ENCODE measurements at regions not wholly inside any gene's neighbourhood (a gene's known extent, or its start where the extent isn't known, plus 50 kb on each side); places are given as distances from the start of the nearest gene placed in this dataset.

DNA sequence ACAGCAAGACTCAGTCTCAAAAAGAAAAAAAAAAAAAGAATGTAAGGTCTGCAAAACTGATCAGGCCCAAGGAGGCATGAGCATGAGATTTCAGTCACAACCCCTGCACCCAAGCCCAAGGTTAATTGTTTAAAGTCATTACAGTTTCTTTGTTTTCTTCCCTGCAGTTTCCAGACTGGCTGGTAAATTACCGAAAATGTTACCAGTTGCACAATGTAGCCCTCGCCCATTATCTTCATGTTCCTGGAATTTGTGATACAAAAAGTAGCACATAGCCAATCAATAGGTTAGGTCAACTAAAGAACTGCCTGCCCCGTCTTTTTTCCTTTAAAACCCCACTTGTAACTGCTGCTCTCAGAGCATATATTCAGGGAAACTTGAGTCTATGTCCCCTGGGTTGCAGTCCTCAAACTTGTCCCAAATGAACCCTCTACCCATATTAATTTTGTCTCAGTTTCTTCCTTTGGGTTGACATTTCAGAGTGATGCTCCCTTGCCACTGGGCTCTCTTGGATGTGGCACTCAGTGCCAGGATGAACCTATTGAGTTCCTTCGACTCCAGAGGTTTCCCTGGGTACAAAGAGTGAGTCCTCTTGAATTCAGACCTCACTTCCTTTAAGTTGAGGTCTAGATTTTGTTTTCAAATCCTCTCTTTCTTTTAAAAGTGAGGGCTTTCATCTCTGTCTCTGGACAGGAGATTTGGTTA, 216.2 kb upstream of the HS6ST1 start:
- FAIRE-seq (no peak), DNase-seq (ENCODE audit: low read depth, low spot score) (no peak)
- dilution Hi-C loops (cut with MboI; ENCODE audit: extremely low pct_ligation_motif_present, low sequenced_read_pairs): no loop called here
- H3K9ac ChIP-seq (replicated peaks; ENCODE audit: extremely low read depth, insufficient read depth, low read length): no peak overlapping the region
- TF ChIP-seq FOS (IDR thresholded peaks at IDR 0.05; ENCODE audit: borderline replicate concordance, insufficient read depth, low read length) (no peak), GATA2 (IDR thresholded peaks at IDR 0.05; ENCODE audit: insufficient read depth, insufficient read length, low read depth, low read length) (no peak)
- TF ChIP-seq, protein P1, sequence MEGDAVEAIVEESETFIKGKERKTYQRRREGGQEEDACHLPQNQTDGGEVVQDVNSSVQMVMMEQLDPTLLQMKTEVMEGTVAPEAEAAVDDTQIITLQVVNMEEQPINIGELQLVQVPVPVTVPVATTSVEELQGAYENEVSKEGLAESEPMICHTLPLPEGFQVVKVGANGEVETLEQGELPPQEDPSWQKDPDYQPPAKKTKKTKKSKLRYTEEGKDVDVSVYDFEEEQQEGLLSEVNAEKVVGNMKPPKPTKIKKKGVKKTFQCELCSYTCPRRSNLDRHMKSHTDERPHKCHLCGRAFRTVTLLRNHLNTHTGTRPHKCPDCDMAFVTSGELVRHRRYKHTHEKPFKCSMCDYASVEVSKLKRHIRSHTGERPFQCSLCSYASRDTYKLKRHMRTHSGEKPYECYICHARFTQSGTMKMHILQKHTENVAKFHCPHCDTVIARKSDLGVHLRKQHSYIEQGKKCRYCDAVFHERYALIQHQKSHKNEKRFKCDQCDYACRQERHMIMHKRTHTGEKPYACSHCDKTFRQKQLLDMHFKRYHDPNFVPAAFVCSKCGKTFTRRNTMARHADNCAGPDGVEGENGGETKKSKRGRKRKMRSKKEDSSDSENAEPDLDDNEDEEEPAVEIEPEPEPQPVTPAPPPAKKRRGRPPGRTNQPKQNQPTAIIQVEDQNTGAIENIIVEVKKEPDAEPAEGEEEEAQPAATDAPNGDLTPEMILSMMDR (IDR thresholded peaks at IDR 0.05; ENCODE audit: extremely low read depth in 1 of 2, insufficient read depth in 1 of 2, low read depth in 1 of 2, low read length in 2 of 2): no peak
- no peaks in the 10 kb centered on the region for H3K79me2 ChIP-seq (ENCODE audit: control insufficient read depth, insufficient read depth, low read length)
- intact Hi-C loops (cut with micrococcal nuclease): loop anchor here (5.0 to 10.0 kb wide), 2 partner anchors 213 to 360 kb away; no protein-coding TSS in a partner anchor
- BruUV-seq (replicated peaks): no TSS peak
- H3K9me1 ChIP-seq (replicated peaks; ENCODE audit: control insufficient read depth, extremely low read depth, insufficient read depth, low read length): no peaks in the 10 kb centered on the region
- H3K36me3 ChIP-seq (ENCODE audit: control insufficient read depth in 2 of 2, extremely low read depth in 1 of 2, insufficient read depth in 2 of 2, low read length in 2 of 2): no peaks in the 10 kb centered on the region
- no peaks in the 10 kb centered on the region for H3K27me3 ChIP-seq (ENCODE audit: control insufficient read depth in 2 of 2, insufficient read depth in 2 of 2, low read length in 2 of 2)
- H2AFZ ChIP-seq (ENCODE audit: low read depth, low read length): no peak overlapping the region
- POLR2A ChIA-PET: no interaction called here
- CTCF ChIA-PET: no interaction called here
- H3K9me3 ChIP-seq (replicated peaks; ENCODE audit: control insufficient read depth, insufficient read depth, low read length): no peaks in the 10 kb centered on the region
- H3K4me3 ChIP-seq (replicated peaks in 1 of 3; ENCODE audit: insufficient read depth in 1 of 3, low read depth in 1 of 3, low read length in 3 of 3): no peak overlapping the region
- no peaks in the 10 kb centered on the region for H4K20me1 ChIP-seq (replicated peaks; ENCODE audit: control insufficient read depth, extremely low read depth, insufficient read depth, low read length)
- no peak overlapping the region for H3K4me2 ChIP-seq (ENCODE audit: insufficient read depth, low read length)
- no peaks in the 10 kb centered on the region for H3K4me1 ChIP-seq (ENCODE audit: control insufficient read depth, extremely low read depth, insufficient read depth, low read length)
- no peak overlapping the region for H3K27ac ChIP-seq (ENCODE audit: insufficient read depth, low read depth, low read length)

DNA sequence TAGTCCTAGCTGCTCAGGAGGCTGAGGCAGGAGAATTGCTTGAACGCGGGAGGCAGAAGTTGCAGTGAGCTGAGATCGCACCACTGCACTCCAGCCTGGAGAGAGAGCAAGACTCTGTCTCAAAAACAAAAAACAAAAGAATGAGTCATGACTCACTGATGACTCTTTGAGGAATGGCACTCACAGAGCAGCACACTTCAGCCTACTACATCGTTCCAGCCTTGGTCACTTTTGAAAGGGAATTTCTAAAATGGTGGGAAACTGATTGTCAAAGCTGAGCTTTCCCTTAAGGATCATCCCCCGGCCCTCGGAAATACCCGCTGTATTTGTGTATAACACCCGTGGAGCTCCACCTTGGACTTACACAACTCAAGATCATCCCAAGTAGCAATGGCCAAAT, 217.3 kb upstream of the HS6ST1 start:
- H3K27me3 ChIP-seq (ENCODE audit: control insufficient read depth in 2 of 2, insufficient read depth in 2 of 2, low read length in 2 of 2): no peaks in the 10 kb centered on the region
- H3K4me3 ChIP-seq (replicated peaks in 1 of 3; ENCODE audit: insufficient read depth in 1 of 3, low read depth in 1 of 3, low read length in 3 of 3): no peak overlapping the region
- H4K20me1 ChIP-seq (replicated peaks; ENCODE audit: control insufficient read depth, extremely low read depth, insufficient read depth, low read length): no peaks in the 10 kb centered on the region
- H3K9ac ChIP-seq (replicated peaks; ENCODE audit: extremely low read depth, insufficient read depth, low read length): no peak overlapping the region
- DNase-seq (ENCODE audit: low read depth, low spot score) (peak; percentile 6), FAIRE-seq (peak; percentile 47)
- H3K27ac ChIP-seq (ENCODE audit: insufficient read depth, low read depth, low read length): no peak overlapping the region
- H3K9me3 ChIP-seq (replicated peaks; ENCODE audit: control insufficient read depth, insufficient read depth, low read length): no peaks in the 10 kb centered on the region
- POLR2A ChIA-PET: no interaction called here
- no peaks in the 10 kb centered on the region for H3K9me1 ChIP-seq (replicated peaks; ENCODE audit: control insufficient read depth, extremely low read depth, insufficient read depth, low read length)
- BruUV-seq (replicated peaks): no TSS peak
- intact Hi-C loops (cut with micrococcal nuclease) (loop anchor here (10.0 kb wide), 1 partner anchor 361 kb away; no protein-coding TSS in a partner anchor), dilution Hi-C loops (cut with MboI; ENCODE audit: extremely low pct_ligation_motif_present, low sequenced_read_pairs) (no loop called here)
- H3K4me1 ChIP-seq (ENCODE audit: control insufficient read depth, extremely low read depth, insufficient read depth, low read length): no peaks in the 10 kb centered on the region
- H3K79me2 ChIP-seq (ENCODE audit: control insufficient read depth, insufficient read depth, low read length): no peaks in the 10 kb centered on the region
- no peaks in the 10 kb centered on the region for H3K36me3 ChIP-seq (ENCODE audit: control insufficient read depth in 2 of 2, extremely low read depth in 1 of 2, insufficient read depth in 2 of 2, low read length in 2 of 2)
- CTCF ChIA-PET: no interaction called here
- no peak overlapping the region for H2AFZ ChIP-seq (ENCODE audit: low read depth, low read length)
- H3K4me2 ChIP-seq (ENCODE audit: insufficient read depth, low read length): no peak overlapping the region
- TF ChIP-seq, protein P1 (IDR thresholded peaks at IDR 0.05; ENCODE audit: extremely low read depth in 1 of 2, insufficient read depth in 1 of 2, low read depth in 1 of 2, low read length in 2 of 2): no peak
- TF ChIP-seq GATA2 (IDR thresholded peaks at IDR 0.05; ENCODE audit: insufficient read depth, insufficient read length, low read depth, low read length) (no peak), JUN (IDR thresholded peaks at IDR 0.05; ENCODE audit: borderline replicate concordance, insufficient read depth, insufficient read length, low read depth) (peak; percentile 57), FOS (IDR thresholded peaks at IDR 0.05; ENCODE audit: borderline replicate concordance, insufficient read depth, low read length) (peak; percentile 37), POLR2A (IDR thresholded peaks at IDR 0.05; ENCODE audit: low read depth, low read length) (no peak), POLR2AphosphoS5 (IDR thresholded peaks at IDR 0.05; ENCODE audit: insufficient read depth, low read depth, low read length) (no peak)
